NCI-H345 treated with DMSO at 0.1 percent for 48 hours (cell line): ENCODE measurements at regions not wholly inside any gene's neighbourhood (a gene's known extent, or its start where the extent isn't known, plus 50 kb on each side); places are given as distances from the start of the nearest gene placed in this dataset.
"Not testable (repeated sequence)": the region's sequence is repeated elsewhere in the genome, so short reads cannot be mapped to it uniquely, and the experiment has no call there.

ENCODE experiments used
- DNase-seq: peaks from one replicate; lab custom pipeline; 2025; ENCODE audit not compliant: unreplicated experiment; lab: John Stamatoyannopoulos, UW

DNA sequence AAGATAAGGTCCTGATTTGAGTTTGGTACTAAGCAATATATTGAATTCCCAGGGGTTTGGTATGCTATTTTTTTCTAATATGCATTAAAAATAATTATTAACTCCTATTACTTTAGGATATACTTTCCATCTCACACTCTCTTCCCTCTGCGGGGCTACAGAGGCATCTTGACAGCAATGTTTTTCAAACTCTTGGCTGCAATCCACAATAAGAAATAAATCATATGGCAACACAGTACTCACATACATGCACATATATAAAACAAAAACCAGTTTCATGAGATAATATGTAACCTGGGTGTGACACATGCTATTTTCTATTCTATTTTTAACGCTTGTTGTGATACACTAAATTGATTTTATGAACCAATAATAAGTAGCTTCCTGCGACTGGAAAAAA is 189.5 kb downstream of the UNC5CL start:
- DNase-seq, result no peak

DNA sequence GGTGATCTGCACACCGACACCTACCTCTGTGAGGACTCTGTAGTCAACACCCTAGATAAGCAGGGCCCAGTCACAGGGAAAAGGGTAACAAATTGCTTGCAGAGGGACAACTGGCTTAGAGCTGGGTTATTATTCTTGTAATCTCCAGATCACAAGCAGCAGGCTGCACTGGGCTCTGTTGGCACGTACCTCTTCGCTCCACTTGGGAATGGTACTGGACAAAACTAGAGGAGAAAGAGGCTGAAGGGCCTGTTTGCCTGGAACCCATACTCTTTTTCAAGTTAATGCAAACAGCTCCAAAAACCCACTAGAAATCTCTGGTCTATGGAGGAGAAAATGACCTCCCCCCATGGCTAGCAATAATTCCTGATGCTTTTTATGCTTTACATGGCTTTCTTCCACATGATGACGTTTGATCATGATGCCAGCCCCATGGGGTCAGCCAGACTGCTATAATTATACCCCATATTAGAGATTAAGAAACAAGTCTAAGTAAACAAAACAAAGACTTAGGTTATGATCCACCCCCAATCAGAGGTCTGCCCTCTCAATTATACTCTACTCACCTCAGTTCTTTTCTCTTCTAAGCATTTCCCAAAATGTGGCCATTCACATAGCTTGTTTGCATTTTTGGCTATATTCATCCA is 190.0 kb downstream of the UNC5CL start:
- no peak for DNase-seq

DNA sequence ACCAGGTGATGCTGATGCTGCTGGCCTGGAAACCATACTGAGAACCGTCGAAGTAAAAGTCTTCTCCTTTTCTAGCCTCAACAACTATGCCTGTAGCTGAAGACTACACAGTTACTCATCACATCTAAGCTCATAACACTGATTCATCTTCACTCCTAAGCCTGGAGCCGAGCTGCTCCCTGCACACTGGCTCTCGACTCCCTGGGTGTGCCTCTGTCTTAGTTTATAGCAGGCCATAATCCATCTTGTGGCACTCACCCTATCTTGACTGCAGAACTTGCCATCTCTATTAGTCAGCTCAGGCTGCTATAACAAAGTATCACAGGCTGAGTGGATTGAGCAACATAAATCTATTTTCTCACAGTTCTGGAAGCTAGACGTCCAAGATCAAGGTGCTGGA is 191.0 kb downstream of the UNC5CL start:
- DNase-seq, result no peak

- no peak for DNase-seq
These were observed 193.5 kb downstream of the UNC5CL start for GRCh38 chr6:40845553-40845952.

- DNase-seq, result no peak
These were observed 194.8 kb downstream of the UNC5CL start for GRCh38 chr6:40844246-40844645.

- DNase-seq, result no peak
These were observed 197.3 kb downstream of the UNC5CL start for GRCh38 chr6:40841721-40842120.

- DNase-seq, result no peak
These were observed 206.3 kb downstream of the UNC5CL start for GRCh38 chr6:40832691-40833090.

- no peak for DNase-seq
These were observed 207.6 kb downstream of the UNC5CL start for GRCh38 chr6:40831381-40831780.

- no peak for DNase-seq
These were observed 213.9 kb downstream of the UNC5CL start for GRCh38 chr6:40825102-40825501.

DNA sequence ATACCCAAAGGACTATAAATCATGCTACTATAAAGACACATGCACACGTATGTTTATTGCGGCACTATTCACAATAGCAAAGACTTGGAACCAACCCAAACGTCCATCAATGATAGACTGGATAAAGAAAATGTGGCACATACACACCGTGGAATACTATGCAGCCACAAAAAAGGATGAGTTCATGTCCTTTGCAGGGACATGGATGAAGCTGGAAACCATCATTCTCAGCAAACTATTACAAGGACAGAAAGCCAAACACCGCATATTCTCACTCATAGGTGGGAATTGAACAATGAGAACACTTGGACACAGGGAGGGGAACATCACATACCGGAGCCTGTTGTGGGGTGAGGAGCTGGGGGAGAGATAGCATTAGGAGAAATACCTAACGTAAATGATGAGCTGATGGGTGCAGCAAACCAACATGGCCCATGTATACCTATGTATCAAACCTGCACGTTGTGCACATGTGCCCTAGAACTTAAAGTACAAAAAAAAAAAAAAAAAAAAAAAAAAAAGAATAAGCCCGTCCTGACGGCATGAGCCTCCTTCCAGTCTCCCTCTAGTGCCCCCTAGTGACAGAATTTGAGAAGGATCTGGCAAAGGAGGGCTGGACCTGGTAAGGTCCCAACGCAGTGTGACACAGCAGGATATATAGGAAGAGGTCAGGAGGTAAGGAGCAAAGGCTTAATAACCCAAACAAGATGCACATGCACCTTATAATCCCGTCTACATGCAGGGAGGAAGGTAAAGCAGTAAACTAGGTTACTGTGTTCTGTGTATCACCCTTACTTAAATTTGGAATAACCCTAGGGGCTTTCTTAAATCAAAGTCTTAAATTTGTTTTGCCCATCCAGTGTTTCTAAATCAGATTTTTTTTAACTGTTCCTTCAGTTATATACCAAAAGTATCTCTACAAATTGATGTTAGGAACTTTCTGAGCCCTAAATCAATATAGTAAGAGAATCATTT is 214.8 kb downstream of the UNC5CL start:
- DNase-seq, result not testable (repeated sequence)

- no peak for DNase-seq
These were observed 216.4 kb downstream of the UNC5CL start for GRCh38 chr6:40822619-40823018.

DNA sequence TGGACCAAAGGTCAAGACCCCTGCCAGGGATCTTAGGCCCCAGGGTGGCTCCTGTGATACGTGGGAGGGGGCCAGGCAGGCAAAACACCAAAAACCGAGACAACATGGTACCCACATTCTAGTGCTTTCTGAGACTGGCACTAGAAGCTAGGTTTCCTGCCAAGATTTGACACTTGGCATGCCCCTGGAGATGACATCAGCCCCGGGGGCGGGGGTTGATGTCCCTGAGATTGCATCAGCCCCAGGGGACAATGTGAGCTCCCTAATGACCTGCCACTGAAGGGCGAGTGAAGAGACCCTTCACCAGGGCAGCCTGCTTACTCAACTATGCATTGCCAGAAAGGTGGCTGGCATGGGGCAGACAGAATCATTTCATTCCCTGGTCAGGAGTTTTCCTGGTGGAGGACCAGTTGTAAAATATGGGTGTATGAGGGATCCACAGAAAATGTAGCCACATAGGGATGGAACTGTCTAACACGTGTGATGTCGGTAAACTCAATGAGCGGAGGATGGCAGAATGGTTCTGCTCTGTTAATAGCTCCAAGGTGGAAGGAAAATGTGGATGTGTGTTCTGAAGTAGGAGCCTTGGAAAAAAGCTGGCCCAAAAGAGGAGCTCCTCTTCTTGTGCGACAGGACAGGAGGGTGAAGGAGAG is 219.7 kb downstream of the UNC5CL start:
- no peak for DNase-seq

DNA sequence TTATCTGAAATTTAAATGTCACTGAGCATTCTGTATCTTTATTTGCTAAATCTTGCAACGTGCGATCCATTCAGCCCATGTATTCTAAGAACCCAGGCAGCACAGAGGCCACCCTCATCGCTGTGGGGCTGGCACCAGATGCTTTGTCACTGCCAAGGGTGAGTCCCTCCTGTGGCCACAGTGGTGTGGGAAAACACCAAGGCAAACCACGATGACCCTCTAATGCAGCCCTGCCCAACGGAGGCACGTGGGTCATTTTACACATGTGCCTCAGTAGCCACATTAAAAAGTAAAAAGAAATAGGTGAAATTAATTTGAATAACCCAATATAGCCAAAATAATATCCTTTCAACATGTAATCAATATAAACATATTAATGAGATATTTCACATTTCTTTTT is 221.7 kb downstream of the UNC5CL start:
- no peak for DNase-seq

DNA sequence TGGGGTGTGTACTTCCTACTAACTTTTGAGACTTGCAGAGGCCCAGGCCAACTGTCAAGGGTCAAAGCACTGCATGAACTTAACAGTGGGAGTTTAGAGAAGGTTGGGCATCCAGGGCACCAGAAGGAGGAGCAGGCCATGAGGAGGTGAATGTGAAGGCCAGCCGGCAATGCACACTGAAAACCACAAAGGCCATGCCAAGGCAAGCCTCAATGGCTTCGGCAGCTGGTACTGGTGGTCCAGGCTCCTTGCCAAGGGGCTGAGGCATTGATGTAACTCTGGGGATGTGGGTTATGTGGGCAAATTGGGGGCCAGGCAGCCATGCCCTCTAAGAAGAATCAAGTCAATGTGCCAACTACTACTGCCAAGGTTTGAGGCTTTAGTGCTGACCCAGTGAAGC is 222.4 kb downstream of the UNC5CL start:
- no peak for DNase-seq

DNA sequence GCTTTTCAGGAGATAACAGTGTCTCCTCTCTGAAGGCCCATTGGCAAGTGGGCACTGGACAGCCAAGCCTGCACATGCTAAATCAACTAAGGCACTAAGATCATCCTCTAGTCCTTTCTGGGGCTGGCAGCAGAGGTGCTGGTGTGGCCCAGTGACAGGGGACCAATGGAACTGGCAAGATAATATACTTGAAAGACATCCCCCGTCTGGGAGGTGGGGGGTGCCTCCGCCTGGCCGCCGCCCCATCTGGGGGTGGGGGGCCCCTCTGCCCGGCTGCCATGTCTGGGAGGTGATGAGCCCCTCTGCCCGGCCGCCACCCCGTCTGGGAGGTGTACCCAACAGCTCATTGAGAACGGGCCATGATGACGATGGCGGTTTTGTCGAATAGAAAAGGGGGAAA is 223.3 kb downstream of the UNC5CL start:
- DNase-seq, result no peak

DNA sequence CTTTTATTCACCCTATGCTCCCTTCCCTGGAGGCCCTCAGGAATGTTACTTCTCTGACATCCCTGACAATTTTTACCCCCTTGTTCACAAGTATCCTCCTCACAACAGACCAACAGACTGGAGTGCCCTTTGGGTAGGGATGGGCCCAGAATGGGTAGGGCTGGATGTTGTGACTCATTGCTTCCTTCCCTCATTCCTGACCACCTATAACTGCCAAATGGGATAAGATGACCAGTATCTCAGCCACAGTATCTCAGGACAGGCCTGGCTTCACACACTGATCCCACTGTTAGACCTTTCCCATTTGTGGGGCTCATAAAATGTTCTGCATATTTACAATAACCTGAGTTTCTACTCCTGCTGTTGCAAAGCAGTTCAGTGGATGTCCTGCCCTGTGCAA is 223.0 kb upstream of the LRFN2 start:
- no peak for DNase-seq

- DNase-seq, result no peak
These were observed 222.5 kb upstream of the LRFN2 start for GRCh38 chr6:40809627-40810026.

DNA sequence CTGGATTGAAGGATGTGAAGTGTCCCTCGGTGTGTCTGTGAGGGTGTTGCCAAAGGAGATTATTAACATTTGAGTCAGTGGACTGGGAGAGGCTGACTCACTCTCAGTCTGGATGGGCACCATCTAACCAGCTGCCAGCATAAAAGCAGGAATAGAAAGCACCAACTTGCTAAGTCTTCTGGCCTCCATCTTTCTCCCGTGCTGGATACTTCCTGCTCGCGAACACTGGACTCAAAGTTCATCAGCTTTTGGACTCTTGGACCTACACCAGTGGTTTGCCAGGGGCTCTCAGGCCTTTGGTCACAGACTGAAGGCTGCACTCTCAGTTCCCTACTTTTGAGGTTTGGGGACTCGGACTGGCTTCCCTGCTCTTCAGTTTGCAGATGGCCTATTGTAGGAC is 220.3 kb upstream of the LRFN2 start:
- no peak for DNase-seq

DNA sequence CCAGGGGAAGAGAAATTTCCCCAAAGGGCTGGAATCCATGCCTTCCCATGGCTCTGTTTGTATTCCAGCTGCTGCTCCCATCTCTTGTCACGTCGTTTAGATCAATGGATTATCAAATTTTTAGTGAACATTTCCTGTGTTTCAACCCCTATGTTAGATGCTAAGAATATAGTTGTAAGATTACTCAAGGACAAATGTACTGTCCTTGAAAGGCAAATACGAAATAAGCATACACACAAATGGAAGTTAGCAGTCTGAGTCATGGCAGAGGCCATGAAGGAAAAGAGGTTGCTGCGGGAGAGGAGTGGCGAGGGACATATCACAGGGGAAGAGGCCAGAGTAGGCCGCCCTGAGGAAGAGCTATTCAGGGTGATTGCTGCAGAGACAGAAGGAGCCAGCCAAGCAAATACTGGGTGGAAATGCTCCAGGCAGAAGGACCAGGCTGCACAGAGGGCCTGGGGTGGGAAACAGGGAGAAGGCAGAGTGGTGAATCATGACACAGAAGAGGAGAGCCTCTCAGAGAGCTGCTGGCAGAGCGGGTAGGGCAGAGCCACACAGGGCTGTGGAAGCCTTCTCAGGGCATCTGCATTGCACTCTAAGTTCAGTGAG is 219.2 kb upstream of the LRFN2 start:
- DNase-seq, result no peak

GRCh38 chr6:40805336-40805735 is 218.2 kb upstream of the LRFN2 start:
- no peak for DNase-seq

GRCh38 chr6:40804905-40805304 is 217.7 kb upstream of the LRFN2 start:
- no peak for DNase-seq
